AG04450 (cell line): ENCODE measurements at regions not wholly inside any gene's neighbourhood (a gene's known extent, or its start where the extent isn't known, plus 50 kb on each side); places are given as distances from the start of the nearest gene placed in this dataset.

Source experiments
- CTCF ChIA-PET: fragments of 300-600, 350-600 bp; formaldehyde crosslinking; extraction: SDS; loops from one replicate; lab custom pipeline; 2022; ENCODE audit warnings: antibody characterized with exemption, inconsistent platforms; lab: Charles Lee
- POLR2A ChIA-PET: fragments of 350-600 bp; formaldehyde crosslinking; extraction: SDS; loops from one replicate; lab custom pipeline; 2021; ENCODE audit warnings: antibody characterized with exemption, inconsistent platforms; lab: Yijun Ruan, JAX
- DNase-seq: peaks from one replicate; pipeline ENCODE4 v3.0.0-alpha.2; 2011; ENCODE audit warnings: low read depth, low spot score
- H3K27ac ChIP-seq: one replicate; pipeline ENCODE4 v1.5.1; 2012; ENCODE audit warnings: low read depth, low read length, control low read depth
- H3K27me3 ChIP-seq: one replicate; pipeline ENCODE4 v1.6.0; 2012; ENCODE audit warnings: low read length; ENCODE audit not compliant: control insufficient read depth, insufficient read depth
- H3K4me3 ChIP-seq: 2 replicates; pipeline ENCODE4 v1.5.1; 2011; ENCODE audit warnings: mild to moderate bottlenecking, low read depth, low read length, control low read depth
- H3K9me3 ChIP-seq: 2 replicates; pipeline ENCODE4 v1.5.1; 2012; ENCODE audit warnings: low read length; ENCODE audit not compliant: control insufficient read depth, insufficient read depth
- TF ChIP-seq, protein P1 (sequence below): IDR thresholded peaks from 2 replicates; pipeline ENCODE4 v1.5.1; 2011; ENCODE audit warnings: low read depth, low read length, control low read depth, inconsistent platforms

DNA sequence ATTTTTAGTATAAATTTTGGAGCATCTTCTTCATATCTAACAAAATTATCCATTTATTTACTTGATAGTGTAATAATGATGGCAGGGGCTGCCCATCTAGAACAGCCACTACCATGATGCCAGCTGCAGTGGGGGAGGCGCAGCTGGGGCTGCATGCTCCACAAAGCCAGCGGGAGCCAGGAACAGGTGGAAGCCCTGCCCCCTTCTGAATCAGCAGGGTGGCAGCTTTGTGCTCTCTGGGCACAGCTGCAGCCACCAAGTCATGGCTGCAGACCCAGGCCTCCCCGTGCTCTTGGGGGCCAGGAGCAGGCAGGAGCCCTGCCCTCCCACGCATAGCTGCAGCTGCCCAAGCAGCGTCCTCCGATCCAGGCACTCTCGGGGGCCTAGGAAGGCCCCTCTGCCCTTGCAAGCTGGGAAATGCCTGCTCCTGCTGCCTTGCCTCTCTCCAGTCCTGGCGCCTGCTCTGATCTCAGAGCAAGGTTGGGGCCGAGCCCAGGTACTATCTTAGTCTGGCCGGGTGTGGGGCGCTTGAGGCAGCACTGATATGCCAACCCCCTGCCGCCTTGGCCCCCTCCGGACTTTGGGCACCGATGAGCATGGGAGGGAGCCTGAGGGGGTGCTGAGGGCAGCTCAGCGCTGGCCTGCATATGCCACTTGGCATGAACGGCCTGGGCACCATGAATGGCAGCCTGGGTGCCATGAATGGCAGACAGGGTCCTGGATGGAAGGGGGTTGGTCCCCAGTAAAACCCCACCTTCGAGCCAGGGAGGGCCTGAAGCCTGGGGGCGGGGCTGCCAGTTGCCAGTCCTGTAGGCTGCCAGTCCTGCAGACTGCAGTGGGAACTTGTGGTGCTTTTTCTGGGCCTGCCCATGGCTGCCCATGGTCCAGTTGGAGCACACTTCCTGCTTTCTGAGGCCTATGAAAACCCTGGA, 1110.8 kb upstream of the POT1 start:
- H3K9me3 ChIP-seq, result peaks cover 21% of the 10 kb centered on the region
- TF ChIP-seq, protein P1, sequence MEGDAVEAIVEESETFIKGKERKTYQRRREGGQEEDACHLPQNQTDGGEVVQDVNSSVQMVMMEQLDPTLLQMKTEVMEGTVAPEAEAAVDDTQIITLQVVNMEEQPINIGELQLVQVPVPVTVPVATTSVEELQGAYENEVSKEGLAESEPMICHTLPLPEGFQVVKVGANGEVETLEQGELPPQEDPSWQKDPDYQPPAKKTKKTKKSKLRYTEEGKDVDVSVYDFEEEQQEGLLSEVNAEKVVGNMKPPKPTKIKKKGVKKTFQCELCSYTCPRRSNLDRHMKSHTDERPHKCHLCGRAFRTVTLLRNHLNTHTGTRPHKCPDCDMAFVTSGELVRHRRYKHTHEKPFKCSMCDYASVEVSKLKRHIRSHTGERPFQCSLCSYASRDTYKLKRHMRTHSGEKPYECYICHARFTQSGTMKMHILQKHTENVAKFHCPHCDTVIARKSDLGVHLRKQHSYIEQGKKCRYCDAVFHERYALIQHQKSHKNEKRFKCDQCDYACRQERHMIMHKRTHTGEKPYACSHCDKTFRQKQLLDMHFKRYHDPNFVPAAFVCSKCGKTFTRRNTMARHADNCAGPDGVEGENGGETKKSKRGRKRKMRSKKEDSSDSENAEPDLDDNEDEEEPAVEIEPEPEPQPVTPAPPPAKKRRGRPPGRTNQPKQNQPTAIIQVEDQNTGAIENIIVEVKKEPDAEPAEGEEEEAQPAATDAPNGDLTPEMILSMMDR, result no peak
- H3K27ac ChIP-seq, result no peak overlapping the region
- no peaks in the 10 kb centered on the region for H3K27me3 ChIP-seq
- no peak overlapping the region for H3K4me3 ChIP-seq
- no peak for DNase-seq
- ChIA-PET CTCF (no interaction called here), POLR2A (no interaction called here)

DNA sequence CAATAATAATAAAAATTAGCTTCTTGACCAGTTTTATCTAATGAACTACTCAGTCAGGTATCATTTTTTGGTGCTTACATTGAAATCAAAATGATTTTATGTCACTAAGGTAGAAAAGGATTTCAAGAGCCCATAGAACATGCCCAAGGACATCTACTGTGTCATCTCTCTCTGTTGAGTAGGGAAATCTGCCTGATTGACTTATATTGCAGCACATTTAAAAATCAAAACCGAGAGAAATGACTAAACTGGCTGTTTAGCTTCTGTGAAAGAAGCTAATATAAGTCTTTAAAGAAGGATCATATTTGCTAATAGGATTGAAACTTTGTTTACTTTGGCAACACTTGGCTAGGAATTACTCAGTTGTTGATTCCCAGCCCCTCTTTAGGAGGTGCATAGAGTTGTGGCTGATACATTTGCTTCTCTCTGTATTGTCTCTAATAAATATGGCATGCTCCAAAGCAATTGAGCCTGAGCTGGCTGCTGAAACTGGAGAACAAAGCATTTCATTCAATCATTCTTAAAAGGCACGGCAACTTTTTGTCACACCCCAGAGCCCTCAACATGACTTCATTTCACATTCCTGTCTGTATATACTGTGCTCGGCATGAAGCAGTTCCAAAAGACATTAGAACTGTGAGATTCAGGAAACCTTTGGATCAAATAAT, 1096.9 kb upstream of the POT1 start:
- DNase-seq, result no peak
- no peak overlapping the region for H3K4me3 ChIP-seq
- POLR2A ChIA-PET, result no interaction called here
- CTCF ChIA-PET, result no interaction called here
- TF ChIP-seq, protein P1, result no peak
- H3K27me3 ChIP-seq, result no peaks in the 10 kb centered on the region
- peaks cover 5% of the 10 kb centered on the region; the same call in 1 of the 2 replicates for H3K9me3 ChIP-seq
- H3K27ac ChIP-seq, result no peak overlapping the region

DNA sequence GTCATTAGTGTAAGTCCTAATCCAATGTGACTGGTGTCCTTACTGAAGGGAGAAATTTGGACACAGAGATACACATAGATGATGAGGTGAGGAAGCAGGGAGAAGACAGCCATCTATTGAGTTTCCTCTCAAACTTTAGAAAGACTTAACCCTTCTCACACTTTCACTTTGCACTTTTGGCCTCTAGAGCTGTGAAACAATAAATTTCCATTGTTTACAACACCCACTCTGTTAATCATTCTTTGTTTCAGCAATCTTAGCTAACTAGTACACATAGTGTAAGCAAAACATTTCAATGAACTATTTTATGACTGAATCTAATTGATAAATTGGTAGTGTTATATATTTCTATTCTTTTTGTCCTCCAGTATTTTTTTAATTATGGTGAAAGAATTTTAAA, 1092.8 kb upstream of the POT1 start:
- Histone ChIP-seq H3K27ac (no peak overlapping the region), H3K9me3 (peaks cover 6% of the 10 kb centered on the region; the same call in 1 of the 2 replicates), H3K4me3 (no peak overlapping the region), H3K27me3 (no peaks in the 10 kb centered on the region)
- CTCF ChIA-PET, result no interaction called here
- TF ChIP-seq, protein P1, result no peak
- DNase-seq, result no peak
- POLR2A ChIA-PET, result no interaction called here

DNA sequence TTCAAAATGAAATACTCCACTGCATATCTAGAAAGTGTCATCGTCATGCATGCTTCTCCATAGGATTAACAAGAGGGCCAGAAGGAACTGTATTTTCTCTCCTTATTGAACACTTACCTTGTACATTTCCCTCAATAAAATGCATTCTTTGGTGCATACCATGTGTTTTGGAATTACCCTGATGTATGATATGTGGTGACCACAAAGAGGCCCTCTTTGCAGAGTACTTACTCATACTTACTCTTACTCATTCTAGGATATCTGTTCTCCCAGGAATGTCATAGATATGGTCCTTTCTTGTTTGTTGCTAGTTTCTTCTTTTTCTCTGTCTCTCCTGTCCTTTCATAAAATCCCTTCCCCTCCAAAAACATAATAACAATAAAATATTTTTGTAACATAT, 1087.1 kb upstream of the POT1 start:
- ChIA-PET POLR2A (no interaction called here), CTCF (no interaction called here)
- DNase-seq, result no peak
- H3K27ac ChIP-seq, result no peak overlapping the region
- H3K27me3 ChIP-seq, result no peaks in the 10 kb centered on the region
- TF ChIP-seq, protein P1, result no peak
- no peak overlapping the region for H3K4me3 ChIP-seq
- peaks cover 3% of the 10 kb centered on the region; the same call in 1 of the 2 replicates for H3K9me3 ChIP-seq

DNA sequence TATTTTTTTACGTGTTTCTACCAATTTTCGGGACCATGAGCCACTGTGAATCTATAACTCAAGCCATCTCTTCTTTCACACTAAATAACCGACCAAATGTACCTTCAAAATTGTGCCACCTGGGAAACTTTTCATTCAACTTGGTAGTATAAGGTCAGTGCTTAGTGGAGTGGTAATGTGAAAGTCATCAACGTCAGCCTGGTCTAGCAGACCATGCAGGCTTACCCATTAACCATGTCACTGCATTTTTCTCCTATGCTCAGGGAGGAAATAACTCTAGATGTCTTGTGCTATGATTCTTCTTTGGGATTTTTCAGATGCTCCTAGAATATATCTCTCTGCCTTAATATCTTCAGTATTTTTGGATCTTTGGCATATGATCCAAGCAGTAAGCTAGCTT, 1075.4 kb upstream of the POT1 start:
- ChIA-PET POLR2A (no interaction called here), CTCF (no interaction called here)
- no peak overlapping the region for H3K4me3 ChIP-seq
- TF ChIP-seq, protein P1, result no peak
- no peak overlapping the region for H3K27ac ChIP-seq
- no peak for DNase-seq
- H3K27me3 ChIP-seq, result no peaks in the 10 kb centered on the region
- no peaks in the 10 kb centered on the region for H3K9me3 ChIP-seq
